ENCODE measurements at regions not wholly inside any gene's neighbourhood (a gene's known extent, or its start where the extent isn't known, plus 50 kb on each side); places are given as distances from the start of the nearest gene placed in this dataset.
A peak's percentile ranks its signal among the peaks of the same experiment; 100 is the strongest.
"Not testable (repeated sequence)": the region's sequence is repeated elsewhere in the genome, so short reads cannot be mapped to it uniquely, and the experiment has no call there.

DNA sequence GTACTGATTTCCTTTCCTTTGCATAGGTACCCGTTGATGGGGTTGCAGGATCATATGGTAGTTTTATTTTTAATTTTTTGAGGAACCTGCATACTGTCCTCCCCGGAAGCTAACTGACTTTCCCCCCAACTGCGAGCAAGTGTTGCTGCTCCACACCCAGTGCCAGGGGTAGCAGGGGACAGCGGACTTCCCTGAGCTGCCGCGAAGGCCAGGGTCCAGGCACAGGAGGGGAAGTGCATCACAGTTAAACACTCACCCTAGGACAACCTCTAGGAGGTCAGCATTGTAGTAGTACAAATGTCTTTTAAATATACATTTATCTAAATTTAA, 201.7 kb downstream of the NPIPB11 start:
- TF ChIP-seq, protein P1, sequence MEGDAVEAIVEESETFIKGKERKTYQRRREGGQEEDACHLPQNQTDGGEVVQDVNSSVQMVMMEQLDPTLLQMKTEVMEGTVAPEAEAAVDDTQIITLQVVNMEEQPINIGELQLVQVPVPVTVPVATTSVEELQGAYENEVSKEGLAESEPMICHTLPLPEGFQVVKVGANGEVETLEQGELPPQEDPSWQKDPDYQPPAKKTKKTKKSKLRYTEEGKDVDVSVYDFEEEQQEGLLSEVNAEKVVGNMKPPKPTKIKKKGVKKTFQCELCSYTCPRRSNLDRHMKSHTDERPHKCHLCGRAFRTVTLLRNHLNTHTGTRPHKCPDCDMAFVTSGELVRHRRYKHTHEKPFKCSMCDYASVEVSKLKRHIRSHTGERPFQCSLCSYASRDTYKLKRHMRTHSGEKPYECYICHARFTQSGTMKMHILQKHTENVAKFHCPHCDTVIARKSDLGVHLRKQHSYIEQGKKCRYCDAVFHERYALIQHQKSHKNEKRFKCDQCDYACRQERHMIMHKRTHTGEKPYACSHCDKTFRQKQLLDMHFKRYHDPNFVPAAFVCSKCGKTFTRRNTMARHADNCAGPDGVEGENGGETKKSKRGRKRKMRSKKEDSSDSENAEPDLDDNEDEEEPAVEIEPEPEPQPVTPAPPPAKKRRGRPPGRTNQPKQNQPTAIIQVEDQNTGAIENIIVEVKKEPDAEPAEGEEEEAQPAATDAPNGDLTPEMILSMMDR (IDR thresholded peaks at IDR 0.05), result no peak
- H3K27ac Mint-ChIP-seq, result no peak overlapping the region
- H3K4me1 Mint-ChIP-seq, result peaks cover 9% of the 10 kb centered on the region in 2 donors
- no peak overlapping the region for H3K4me3 Mint-ChIP-seq
- Histone ChIP-seq H3K27me3 (ENCODE audit: control insufficient read depth, insufficient read depth, low read length) (no peaks in the 10 kb centered on the region), H3K36me3 (ENCODE audit: control insufficient read depth, insufficient read depth, low read length) (peaks cover 2% of the 10 kb centered on the region), H3K27ac (ENCODE audit: low read length) (no peak overlapping the region), H3K9me3 (ENCODE audit: control insufficient read depth, insufficient read depth, low read length) (no peaks in the 10 kb centered on the region), H3K4me1 (ENCODE audit: control insufficient read depth, insufficient read depth, low read length) (no peaks in the 10 kb centered on the region), H3K4me3 (ENCODE audit: low read length) (no peak overlapping the region)
- H3K9me3 Mint-ChIP-seq, result peaks cover 0 to 7% of the 10 kb centered on the region in 2 donors
- H3K27me3 Mint-ChIP-seq (ENCODE audit: low read depth in 2 of 2), result no peaks in the 10 kb centered on the region
- WGBS (ENCODE audit: insufficient coverage), result 100% methylated on average over 5 of the region's 6 CpGs
- ATAC-seq (no peak), DNase-seq (no peak)
- peaks cover 16% of the 10 kb centered on the region for H3K36me3 Mint-ChIP-seq
- intact Hi-C loops (cut with micrococcal nuclease), result no loop called here

DNA sequence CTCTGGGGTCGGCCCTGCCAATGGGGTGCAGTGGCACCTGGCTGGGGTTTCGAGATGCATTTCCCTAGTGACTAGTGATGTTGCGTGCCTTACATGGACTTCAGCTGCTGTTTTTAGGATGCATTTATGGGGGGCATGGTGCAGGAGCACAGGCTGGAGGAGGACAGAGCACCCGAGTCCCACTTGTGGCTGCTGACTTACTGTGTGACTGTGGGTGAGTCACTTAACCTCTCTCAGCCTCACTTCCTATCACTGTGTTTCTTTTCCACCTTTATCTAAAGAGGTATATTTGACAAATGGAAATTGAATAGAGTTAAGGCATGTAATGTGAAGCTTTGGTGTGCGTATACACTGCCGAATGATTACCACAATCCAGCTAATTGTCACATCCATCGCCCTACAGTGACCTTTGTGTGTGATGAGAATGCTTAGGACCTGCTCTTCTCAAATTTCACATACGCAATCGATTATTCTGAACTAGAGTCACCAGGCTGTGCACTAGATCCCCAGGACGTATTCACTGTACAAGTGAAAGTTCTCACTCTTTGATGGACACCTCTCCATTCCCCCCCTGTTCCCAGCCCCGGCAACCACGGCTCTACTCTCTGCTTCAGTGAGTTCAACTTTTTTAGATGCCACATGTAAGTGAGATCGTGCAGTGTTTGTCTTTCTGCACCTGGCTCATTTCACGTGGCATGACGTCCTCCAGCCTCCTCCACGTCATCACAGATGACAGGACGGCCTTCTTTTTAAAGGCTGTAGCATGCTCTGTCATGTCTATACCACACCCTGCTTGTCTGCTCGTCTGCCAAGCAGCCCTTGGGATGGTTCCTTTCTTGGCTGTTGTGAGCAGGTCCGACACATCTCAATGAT, 202.3 kb downstream of the NPIPB11 start:
- H3K27ac Mint-ChIP-seq; H3K27me3 ChIP-seq (ENCODE audit: control insufficient read depth, insufficient read depth, low read length); H3K4me3 ChIP-seq (ENCODE audit: low read length); H3K9me3 ChIP-seq (ENCODE audit: control insufficient read depth, insufficient read depth, low read length); H3K4me3 Mint-ChIP-seq; DNase-seq; H3K36me3 ChIP-seq (ENCODE audit: control insufficient read depth, insufficient read depth, low read length); H3K27ac ChIP-seq (ENCODE audit: low read length); H3K9me3 Mint-ChIP-seq; H3K4me1 Mint-ChIP-seq; intact Hi-C loops (cut with micrococcal nuclease); H3K27me3 Mint-ChIP-seq (ENCODE audit: low read depth in 2 of 2); H3K4me1 ChIP-seq (ENCODE audit: control insufficient read depth, insufficient read depth, low read length); ATAC-seq: not testable (repeated sequence)
- 94% methylated on average over 12 of the region's 19 CpGs for WGBS (ENCODE audit: insufficient coverage)
- peaks cover 10% of the 10 kb centered on the region for H3K36me3 Mint-ChIP-seq

DNA sequence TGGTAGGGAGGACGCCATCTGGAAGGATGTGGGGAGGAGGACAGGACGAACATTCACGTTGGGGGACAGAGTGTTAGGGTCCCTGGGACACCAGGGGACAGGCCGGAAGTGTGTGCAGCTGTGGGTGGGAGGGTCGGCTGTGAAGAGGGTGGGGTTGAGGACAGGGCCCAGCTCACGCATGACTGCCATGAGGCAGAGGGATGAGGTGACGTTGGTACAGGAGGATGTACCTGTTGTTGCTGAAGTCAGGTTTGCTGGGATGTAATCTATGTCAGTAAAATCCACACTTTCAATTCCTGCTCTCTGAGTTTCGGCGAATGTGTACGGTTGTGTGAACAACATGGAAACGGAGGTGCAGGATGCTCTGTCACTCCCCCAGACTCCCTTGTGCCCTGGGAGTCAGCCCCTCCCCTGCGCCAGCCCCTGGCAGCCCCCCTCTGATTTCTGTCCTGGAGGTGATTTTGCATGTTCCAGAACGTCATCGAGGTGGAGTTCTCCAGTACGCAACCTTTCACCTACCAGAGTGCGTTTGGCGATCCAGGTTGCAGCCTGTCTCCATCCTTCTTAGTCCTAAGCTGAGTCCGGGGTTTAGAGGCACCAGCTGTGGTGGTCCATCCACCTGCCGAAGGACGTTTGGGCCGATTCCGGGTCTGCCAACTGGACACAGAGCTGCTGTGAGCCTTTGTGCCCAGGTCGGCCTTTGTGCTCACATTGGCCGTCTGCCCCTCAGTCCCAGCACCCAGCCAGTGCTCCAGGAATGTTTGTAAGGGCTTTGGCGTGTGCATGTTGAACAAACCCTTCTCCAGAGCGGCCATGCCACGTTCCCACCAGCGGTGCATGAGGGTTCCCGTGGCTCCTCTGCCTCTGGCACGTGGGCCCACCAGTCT, 203.2 kb downstream of the NPIPB11 start:
- ATAC-seq; H3K4me3 ChIP-seq (ENCODE audit: low read length); H3K4me1 Mint-ChIP-seq; H3K27me3 ChIP-seq (ENCODE audit: control insufficient read depth, insufficient read depth, low read length); H3K4me3 Mint-ChIP-seq; H3K9me3 Mint-ChIP-seq; H3K36me3 ChIP-seq (ENCODE audit: control insufficient read depth, insufficient read depth, low read length); H3K36me3 Mint-ChIP-seq; H3K4me1 ChIP-seq (ENCODE audit: control insufficient read depth, insufficient read depth, low read length); H3K27ac ChIP-seq (ENCODE audit: low read length); H3K27ac Mint-ChIP-seq; intact Hi-C loops (cut with micrococcal nuclease); H3K9me3 ChIP-seq (ENCODE audit: control insufficient read depth, insufficient read depth, low read length); H3K27me3 Mint-ChIP-seq (ENCODE audit: low read depth in 2 of 2): not testable (repeated sequence)
- 93% methylated on average over 24 of the region's 30 CpGs for WGBS (ENCODE audit: insufficient coverage)
- DNase-seq, result peak in 1 of 2 donors; percentile 2

DNA sequence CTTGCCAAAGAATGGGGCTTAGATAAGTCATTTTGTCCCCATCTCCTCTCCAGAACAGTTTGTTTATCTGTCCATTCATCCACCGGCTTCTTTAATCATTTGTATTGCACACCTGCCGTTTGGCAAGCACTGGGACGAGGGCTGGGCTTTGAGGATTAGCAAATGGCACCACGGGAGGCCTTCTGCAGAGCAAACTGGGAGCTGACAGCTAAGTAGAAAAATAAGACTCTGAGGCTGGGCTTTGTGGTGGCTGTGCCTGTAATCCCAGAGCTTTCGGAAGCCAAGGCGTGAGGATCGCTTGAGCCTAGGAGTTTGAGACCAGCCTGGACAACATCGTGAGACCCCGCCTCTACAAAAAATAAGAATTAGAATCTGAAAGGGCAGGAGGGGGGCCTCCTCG, 203.9 kb downstream of the NPIPB11 start:
- H3K4me3 Mint-ChIP-seq; intact Hi-C loops (cut with micrococcal nuclease); ATAC-seq; H3K36me3 ChIP-seq (ENCODE audit: control insufficient read depth, insufficient read depth, low read length); H3K27ac ChIP-seq (ENCODE audit: low read length); H3K4me1 ChIP-seq (ENCODE audit: control insufficient read depth, insufficient read depth, low read length); H3K9me3 Mint-ChIP-seq; H3K36me3 Mint-ChIP-seq; H3K9me3 ChIP-seq (ENCODE audit: control insufficient read depth, insufficient read depth, low read length); H3K27ac Mint-ChIP-seq; H3K27me3 ChIP-seq (ENCODE audit: control insufficient read depth, insufficient read depth, low read length); H3K27me3 Mint-ChIP-seq (ENCODE audit: low read depth in 2 of 2); DNase-seq; H3K4me3 ChIP-seq (ENCODE audit: low read length): not testable (repeated sequence)
- 92% methylated on average over 9 of the region's 10 CpGs for WGBS (ENCODE audit: insufficient coverage)
- peaks cover 5 to 13% of the 10 kb centered on the region in 2 donors for H3K4me1 Mint-ChIP-seq

DNA sequence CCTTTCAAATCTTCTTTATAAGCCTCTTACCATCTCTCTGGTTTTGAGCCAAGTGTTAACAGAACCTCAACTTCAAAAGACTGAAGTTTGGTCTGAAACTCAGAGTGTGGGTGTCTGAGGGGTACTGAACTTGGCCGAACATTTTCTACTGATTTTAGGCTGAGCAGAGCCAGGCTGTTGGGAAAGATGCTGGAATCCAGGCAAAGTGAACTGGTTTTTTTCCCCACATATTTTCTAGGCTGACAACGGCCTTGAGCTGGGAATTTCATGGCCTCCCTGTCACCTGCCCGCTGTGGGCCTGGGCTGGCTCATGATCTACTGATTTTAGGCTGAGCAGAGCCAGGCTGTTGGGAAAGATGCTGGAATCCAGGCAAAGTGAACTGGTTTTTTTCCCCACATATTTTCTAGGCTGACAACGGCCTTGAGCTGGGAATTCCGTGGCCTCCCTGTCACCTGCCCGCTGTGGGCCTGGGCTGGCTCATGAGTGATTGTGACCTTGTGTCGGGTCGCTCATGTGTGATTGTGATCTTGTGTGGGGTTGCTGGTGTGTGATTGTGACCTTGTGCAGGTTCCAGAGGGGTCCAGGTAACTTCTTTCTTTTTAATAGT, 204.4 kb downstream of the NPIPB11 start:
- H3K27ac Mint-ChIP-seq; H3K27me3 ChIP-seq (ENCODE audit: control insufficient read depth, insufficient read depth, low read length); DNase-seq; H3K9me3 Mint-ChIP-seq; H3K4me3 ChIP-seq (ENCODE audit: low read length); H3K4me1 ChIP-seq (ENCODE audit: control insufficient read depth, insufficient read depth, low read length); H3K9me3 ChIP-seq (ENCODE audit: control insufficient read depth, insufficient read depth, low read length); H3K4me3 Mint-ChIP-seq; H3K36me3 ChIP-seq (ENCODE audit: control insufficient read depth, insufficient read depth, low read length); H3K27ac ChIP-seq (ENCODE audit: low read length); ATAC-seq; intact Hi-C loops (cut with micrococcal nuclease); H3K27me3 Mint-ChIP-seq (ENCODE audit: low read depth in 2 of 2); H3K36me3 Mint-ChIP-seq: not testable (repeated sequence)
- H3K4me1 Mint-ChIP-seq, result peaks cover 5 to 18% of the 10 kb centered on the region in 2 donors
- WGBS (ENCODE audit: insufficient coverage), result 78% methylated on average over 7 of the region's 8 CpGs

DNA sequence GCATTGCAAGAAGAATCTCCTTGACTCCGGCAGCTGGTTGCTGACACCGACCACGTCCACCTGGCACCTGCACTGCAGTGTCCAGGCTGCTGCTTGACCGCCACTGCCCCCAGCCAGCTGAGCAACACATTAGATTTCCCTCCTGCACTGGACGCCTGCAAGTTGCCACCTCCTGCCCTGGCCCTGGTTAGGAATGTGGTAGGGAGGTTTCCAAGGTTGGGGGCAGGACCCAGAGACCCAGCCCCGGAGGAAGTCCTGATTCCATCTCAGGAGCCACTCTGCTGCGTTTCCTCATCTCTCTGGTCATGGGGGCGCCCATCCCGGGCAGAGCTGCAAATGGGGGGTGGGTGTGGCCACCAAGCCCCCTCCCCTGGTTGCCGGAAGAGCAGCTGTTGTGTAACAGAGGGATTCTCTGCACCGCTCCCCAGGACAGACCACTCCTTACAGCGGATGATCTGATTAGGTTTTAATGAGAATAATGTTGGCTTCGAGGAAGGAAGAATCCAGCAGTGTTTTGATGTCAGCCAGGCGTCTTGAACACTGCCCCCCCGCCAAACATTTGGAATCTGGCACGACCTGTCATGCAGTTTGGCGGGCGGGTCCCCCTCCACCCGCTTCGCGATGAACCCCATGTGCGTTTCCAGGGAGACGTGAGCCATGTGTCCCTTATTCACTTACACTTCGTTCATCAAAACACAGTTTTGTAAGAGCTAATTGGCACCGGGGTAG, 205.1 kb downstream of the NPIPB11 start:
- H3K27me3 Mint-ChIP-seq (ENCODE audit: low read depth in 2 of 2); H3K4me3 ChIP-seq (ENCODE audit: low read length); H3K9me3 ChIP-seq (ENCODE audit: control insufficient read depth, insufficient read depth, low read length); H3K4me1 ChIP-seq (ENCODE audit: control insufficient read depth, insufficient read depth, low read length); intact Hi-C loops (cut with micrococcal nuclease); H3K36me3 Mint-ChIP-seq; H3K27me3 ChIP-seq (ENCODE audit: control insufficient read depth, insufficient read depth, low read length); H3K36me3 ChIP-seq (ENCODE audit: control insufficient read depth, insufficient read depth, low read length); ATAC-seq; H3K4me3 Mint-ChIP-seq; H3K27ac ChIP-seq (ENCODE audit: low read length); H3K9me3 Mint-ChIP-seq; DNase-seq: not testable (repeated sequence)
- Mint-ChIP-seq H3K4me1 (peaks cover 5 to 18% of the 10 kb centered on the region in 2 donors), H3K27ac (peak overlapping the region in 1 of 2 donors; percentile 18)
- 91% methylated on average over 23 of the region's 25 CpGs for WGBS (ENCODE audit: insufficient coverage)
